ENCODE measurements at regions not wholly inside any gene's neighbourhood (a gene's known extent, or its start where the extent isn't known, plus 50 kb on each side); places are given as distances from the start of the nearest gene placed in this dataset.

- Histone ChIP-seq H3K27me3 (ENCODE audit: control insufficient read depth, insufficient read depth, low read length, poor library complexity, severe bottlenecking) (peaks cover 4% of the 10 kb centered on the region), H3K9ac (ENCODE audit: extremely low read depth, low read length, poor library complexity, severe bottlenecking) (no peak overlapping the region), H3K36me3 (ENCODE audit: control insufficient read depth, insufficient read depth, low read length) (no peaks in the 10 kb centered on the region), H3K4me1 (ENCODE audit: control insufficient read depth, insufficient read depth, low read length) (no peaks in the 10 kb centered on the region), H3K4me3 (ENCODE audit: low read length) (no peak overlapping the region), H3K9me3 (ENCODE audit: control insufficient read depth, low read length) (peaks cover 9% of the 10 kb centered on the region), H3K27ac (ENCODE audit: low read depth, low read length) (no peak overlapping the region)
- no peaks in the 10 kb centered on the region for H3K4me1 Mint-ChIP-seq
- WGBS, 2 experiments (ENCODE audit: insufficient coverage in 1 of 2, insufficient read length in 1 of 2), result 90% methylated on average over 3 of the region's 4 CpGs; no CpG with 5 or more reads in 1 of the 2 experiments
- H3K27me3 Mint-ChIP-seq (ENCODE audit: insufficient read depth), result peaks cover 6% of the 10 kb centered on the region
- no peaks in the 10 kb centered on the region for H3K36me3 Mint-ChIP-seq (ENCODE audit: low read depth)
- no peak overlapping the region for H3K4me3 Mint-ChIP-seq
- no peak overlapping the region for H3K27ac Mint-ChIP-seq
- H3K9me3 Mint-ChIP-seq, result peaks cover 9% of the 10 kb centered on the region
- TF ChIP-seq CTCF (conservative IDR thresholded peaks at IDR 0.05), result no peak
- peak; percentile 20 for DNase-seq
These were observed 147.5 kb upstream of the GPR12 start for GRCh38 chr13:26908126-26908525.

- Histone ChIP-seq H3K36me3 (ENCODE audit: control insufficient read depth, insufficient read depth, low read length) (no peaks in the 10 kb centered on the region), H3K9ac (ENCODE audit: extremely low read depth, low read length, poor library complexity, severe bottlenecking) (no peak overlapping the region), H3K4me3 (ENCODE audit: low read length) (no peak overlapping the region), H3K27ac (ENCODE audit: low read depth, low read length) (no peak overlapping the region), H3K4me1 (ENCODE audit: control insufficient read depth, insufficient read depth, low read length) (peaks cover 20% of the 10 kb centered on the region), H3K9me3 (ENCODE audit: control insufficient read depth, low read length) (peaks cover 8% of the 10 kb centered on the region), H3K27me3 (ENCODE audit: control insufficient read depth, insufficient read depth, low read length, poor library complexity, severe bottlenecking) (no peaks in the 10 kb centered on the region)
- peaks cover 49% of the 10 kb centered on the region for H3K4me1 Mint-ChIP-seq
- DNase-seq, result peak; percentile 29
- H3K27ac Mint-ChIP-seq, result no peak overlapping the region
- no peak overlapping the region for H3K4me3 Mint-ChIP-seq
- WGBS, 2 experiments (ENCODE audit: insufficient coverage in 1 of 2, insufficient read length in 1 of 2), result 88 to 92% methylated on average over 4 of the region's 5 CpGs
- peaks cover 4% of the 10 kb centered on the region for H3K27me3 Mint-ChIP-seq (ENCODE audit: insufficient read depth)
- H3K36me3 Mint-ChIP-seq (ENCODE audit: low read depth), result no peaks in the 10 kb centered on the region
- no peak for TF ChIP-seq CTCF (conservative IDR thresholded peaks at IDR 0.05)
- peaks cover 9% of the 10 kb centered on the region for H3K9me3 Mint-ChIP-seq
These were observed 138.6 kb upstream of the GPR12 start for GRCh38 chr13:26899202-26899601.

GRCh38 chr13:26897706-26898550, 137.3 kb upstream of the GPR12 start:
- Histone ChIP-seq H3K27ac (ENCODE audit: low read depth, low read length) (peak overlapping the region; percentile 3), H3K4me3 (ENCODE audit: low read length) (no peak overlapping the region), H3K4me1 (ENCODE audit: control insufficient read depth, insufficient read depth, low read length) (peaks cover 20% of the 10 kb centered on the region), H3K36me3 (ENCODE audit: control insufficient read depth, insufficient read depth, low read length) (no peaks in the 10 kb centered on the region), H3K27me3 (ENCODE audit: control insufficient read depth, insufficient read depth, low read length, poor library complexity, severe bottlenecking) (no peaks in the 10 kb centered on the region), H3K9me3 (ENCODE audit: control insufficient read depth, low read length) (no peaks in the 10 kb centered on the region), H3K9ac (ENCODE audit: extremely low read depth, low read length, poor library complexity, severe bottlenecking) (peak overlapping the region; percentile 19)
- Mint-ChIP-seq H3K4me3 (peak overlapping the region; percentile 3), H3K27me3 (ENCODE audit: insufficient read depth) (peaks cover 2% of the 10 kb centered on the region), H3K9me3 (no peaks in the 10 kb centered on the region), H3K4me1 (peaks cover 49% of the 10 kb centered on the region), H3K27ac (peak overlapping the region; percentile 91), H3K36me3 (ENCODE audit: low read depth) (no peaks in the 10 kb centered on the region)
- peak; percentile 59 for DNase-seq
- 82 to 90% methylated on average over 14 to 23 of the region's 23 CpGs for WGBS, 2 experiments (ENCODE audit: insufficient coverage in 1 of 2, insufficient read length in 1 of 2)
- TF ChIP-seq CTCF (conservative IDR thresholded peaks at IDR 0.05), result no peak
